HuH-7 (cell line): ENCODE measurements at regions not wholly inside any gene's neighbourhood (a gene's known extent, or its start where the extent isn't known, plus 50 kb on each side); places are given as distances from the start of the nearest gene placed in this dataset.
A peak's percentile ranks its signal among the peaks of the same experiment; 100 is the strongest.

Experiments
- DNase-seq: peaks from one replicate; pipeline ENCODE4 v3.0.0; 2011; ENCODE audit warnings: low spot score

- DNase-seq, result no peak
Measured at GRCh38 chr20:12022126-12022525, 104.4 kb downstream of the BTBD3 start.

- DNase-seq, result no peak
Measured at GRCh38 chr20:12023194-12023795, 105.6 kb downstream of the BTBD3 start.

- DNase-seq, result no peak
Measured at GRCh38 chr20:12028771-12029170, 111.1 kb downstream of the BTBD3 start.

GRCh38 chr20:12030470-12030869 is 112.8 kb downstream of the BTBD3 start:
- DNase-seq, result peak; percentile 19

- DNase-seq, result no peak
Measured at GRCh38 chr20:12036142-12036541, 118.4 kb downstream of the BTBD3 start.

GRCh38 chr20:12037521-12037920 is 119.8 kb downstream of the BTBD3 start:
- no peak for DNase-seq

- DNase-seq, result no peak
Measured at GRCh38 chr20:12040261-12040660, 122.6 kb downstream of the BTBD3 start.

GRCh38 chr20:12044969-12045368 is 127.3 kb downstream of the BTBD3 start:
- no peak for DNase-seq

GRCh38 chr20:12047838-12048432 is 130.2 kb downstream of the BTBD3 start:
- no peak for DNase-seq

GRCh38 chr20:12049125-12049524 is 131.4 kb downstream of the BTBD3 start:
- DNase-seq, result no peak

- no peak for DNase-seq
Measured at GRCh38 chr20:12051206-12052163, 133.8 kb downstream of the BTBD3 start.

- DNase-seq, result no peak
Measured at GRCh38 chr20:12053353-12053752, 135.7 kb downstream of the BTBD3 start.

GRCh38 chr20:12054556-12054955 is 136.9 kb downstream of the BTBD3 start:
- DNase-seq, result no peak

- no peak for DNase-seq
Measured at GRCh38 chr20:12055161-12055560, 137.5 kb downstream of the BTBD3 start.

- DNase-seq, result no peak
Measured at GRCh38 chr20:12056839-12057238, 139.1 kb downstream of the BTBD3 start.

GRCh38 chr20:12057778-12058177 is 140.1 kb downstream of the BTBD3 start:
- DNase-seq, result no peak

GRCh38 chr20:12058216-12058615 is 140.5 kb downstream of the BTBD3 start:
- DNase-seq, result no peak

- no peak for DNase-seq
Measured at GRCh38 chr20:12061466-12061865, 143.8 kb downstream of the BTBD3 start.

GRCh38 chr20:12063106-12063684 is 145.5 kb downstream of the BTBD3 start:
- no peak for DNase-seq

- DNase-seq, result no peak
Measured at GRCh38 chr20:12064540-12064939, 146.8 kb downstream of the BTBD3 start.

- no peak for DNase-seq
Measured at GRCh38 chr20:12067686-12068085, 150.0 kb downstream of the BTBD3 start.

- no peak for DNase-seq
Measured at GRCh38 chr20:12068121-12068520, 150.4 kb downstream of the BTBD3 start.

GRCh38 chr20:12069181-12069580 is 151.5 kb downstream of the BTBD3 start:
- DNase-seq, result no peak
